Right hindlimb (tissue), 1 donor: ENCODE measurements at regions not wholly inside any gene's neighbourhood (a gene's known extent, or its start where the extent isn't known, plus 50 kb on each side); places are given as distances from the start of the nearest gene placed in this dataset.
"Not testable (repeated sequence)": the region's sequence is repeated elsewhere in the genome, so short reads cannot be mapped to it uniquely, and the experiment has no call there.

Source experiments
- DNase-seq: peaks from one replicate; pipeline ENCODE4 v3.0.0-alpha.2; 2018

DNA sequence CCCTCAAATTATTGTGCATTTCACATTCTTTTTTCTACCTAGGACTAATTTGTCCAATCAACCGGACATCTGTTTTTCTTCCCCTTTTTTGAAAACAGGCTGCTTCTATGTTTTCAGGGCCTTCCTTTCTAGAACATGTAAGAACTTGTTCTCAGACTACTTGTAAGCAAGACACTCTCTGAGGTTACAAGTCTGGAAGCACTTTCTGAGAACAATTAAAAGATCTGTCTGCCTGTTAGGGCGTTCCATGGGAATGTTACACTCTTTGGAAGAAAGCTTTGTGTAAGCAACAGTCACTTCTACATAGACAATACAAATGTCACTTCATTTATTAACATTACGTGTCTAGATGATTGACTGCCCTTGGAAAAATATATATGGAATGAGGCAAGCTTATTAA lies 50.9 kb upstream of the HSPB3 start:
- DNase-seq = no peak

GRCh38 chr5:54403885-54404416 lies 51.5 kb upstream of the HSPB3 start:
- no peak for DNase-seq

- DNase-seq = no peak
Measured at GRCh38 chr5:54403121-54403520, 52.4 kb upstream of the HSPB3 start.

DNA sequence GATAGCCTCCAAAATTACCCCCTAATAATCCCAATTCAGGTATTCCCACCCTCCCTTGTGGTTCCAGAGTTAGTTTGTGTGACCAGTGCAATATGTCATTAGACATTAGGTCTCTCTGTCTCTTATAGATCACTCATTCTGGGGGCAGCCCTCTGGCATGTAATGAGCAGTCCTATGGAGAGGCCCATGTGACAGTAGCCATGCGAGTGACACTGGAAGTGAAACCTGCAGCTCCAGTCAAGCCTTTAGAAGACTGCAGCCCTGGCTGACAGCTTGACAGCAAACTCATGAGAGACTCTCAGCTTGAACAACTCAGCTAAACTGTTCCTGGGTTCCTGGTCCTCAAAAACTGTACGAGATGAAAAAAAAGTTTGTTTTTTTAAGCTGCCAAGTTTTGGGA lies 54.0 kb upstream of the HSPB3 start:
- DNase-seq = no peak

DNA sequence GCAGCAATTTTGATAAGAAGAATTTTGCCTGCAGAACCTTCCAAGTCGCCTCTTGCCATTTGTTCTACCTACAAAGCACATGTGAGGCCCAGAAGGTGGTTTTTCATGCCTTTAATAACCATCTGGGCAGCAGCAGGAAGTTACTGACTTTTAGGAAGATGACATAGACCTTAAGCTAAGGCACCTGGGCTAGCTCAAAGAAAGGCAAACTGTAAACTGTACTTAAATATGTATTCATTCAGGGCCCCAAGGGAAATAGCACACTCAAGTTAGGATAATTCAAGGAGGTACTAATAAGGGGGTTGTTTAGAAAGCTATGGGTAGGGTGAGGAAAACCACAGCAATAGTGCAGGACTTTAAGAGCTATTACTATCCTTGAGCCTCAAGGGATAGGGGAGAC lies 57.3 kb upstream of the HSPB3 start:
- DNase-seq = no peak

DNA sequence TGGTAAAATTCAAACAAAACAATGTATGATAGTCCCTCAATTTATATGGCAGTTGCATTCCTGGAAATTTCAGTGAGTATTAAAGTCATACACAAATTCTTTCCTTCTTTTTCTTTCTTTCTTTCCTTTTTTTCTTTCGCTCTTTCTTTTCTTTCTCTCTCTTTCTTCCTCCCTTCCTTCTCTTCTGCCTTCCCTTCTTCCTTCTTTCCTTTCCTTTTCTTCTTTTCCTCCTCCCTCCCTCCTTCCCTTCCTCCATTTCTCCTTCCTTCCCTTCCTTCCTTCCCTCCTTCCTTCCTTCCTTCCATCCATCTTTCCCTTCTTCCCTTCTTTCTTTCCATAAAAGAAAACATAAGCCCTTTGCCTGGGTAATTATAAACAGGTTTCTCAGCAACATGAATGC lies 58.1 kb upstream of the HSPB3 start:
- no peak for DNase-seq

GRCh38 chr5:54393007-54393406 lies 62.5 kb upstream of the HSPB3 start:
- DNase-seq = not testable (repeated sequence)

- DNase-seq = no peak
Measured at GRCh38 chr5:54390539-54391031, 64.9 kb upstream of the HSPB3 start.

DNA sequence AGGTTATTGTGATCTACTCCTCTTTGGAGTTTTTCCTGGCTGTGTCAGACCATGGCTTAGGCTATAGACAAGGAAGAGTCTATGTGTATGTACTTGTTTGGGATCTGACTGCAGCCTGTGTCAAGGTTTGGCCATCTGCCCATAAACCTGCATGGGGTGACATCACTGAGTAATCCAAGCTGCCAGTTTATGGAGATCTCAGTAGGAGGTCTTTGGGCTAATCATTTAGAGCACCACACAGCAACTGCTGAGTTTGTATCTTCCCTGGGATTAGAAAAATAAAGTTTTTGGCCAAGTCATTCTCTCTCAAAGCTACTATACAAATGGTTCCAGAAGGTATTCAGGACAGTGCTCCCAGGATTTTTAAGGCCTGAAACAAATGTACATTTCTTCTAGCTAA lies 65.5 kb upstream of the HSPB3 start:
- DNase-seq = peak; percentile 61

- DNase-seq = not testable (repeated sequence)
Measured at GRCh38 chr5:54389399-54389798, 66.1 kb upstream of the HSPB3 start.

- DNase-seq = no peak
Measured at GRCh38 chr5:54388811-54389210, 66.7 kb upstream of the HSPB3 start.

DNA sequence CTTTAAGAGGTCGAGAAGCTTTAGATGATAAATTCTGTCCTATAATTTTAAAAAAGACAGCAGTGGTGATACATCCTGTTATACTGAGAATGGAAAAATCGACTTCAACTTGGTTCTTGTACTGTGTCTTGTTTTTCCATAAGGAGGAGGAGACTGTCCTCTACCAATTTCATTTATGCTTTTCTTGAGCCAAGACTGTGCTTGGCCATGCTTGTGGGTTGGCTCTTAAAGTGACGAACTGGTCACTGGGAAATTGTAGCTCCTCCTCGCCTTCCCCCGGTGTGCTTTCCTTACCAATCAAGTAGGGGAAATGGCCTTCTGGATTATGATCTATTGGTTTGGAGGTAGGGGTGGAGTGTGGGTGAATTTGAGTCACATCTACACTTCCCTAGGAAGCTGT lies 67.1 kb upstream of the HSPB3 start:
- peak; percentile 64 for DNase-seq

DNA sequence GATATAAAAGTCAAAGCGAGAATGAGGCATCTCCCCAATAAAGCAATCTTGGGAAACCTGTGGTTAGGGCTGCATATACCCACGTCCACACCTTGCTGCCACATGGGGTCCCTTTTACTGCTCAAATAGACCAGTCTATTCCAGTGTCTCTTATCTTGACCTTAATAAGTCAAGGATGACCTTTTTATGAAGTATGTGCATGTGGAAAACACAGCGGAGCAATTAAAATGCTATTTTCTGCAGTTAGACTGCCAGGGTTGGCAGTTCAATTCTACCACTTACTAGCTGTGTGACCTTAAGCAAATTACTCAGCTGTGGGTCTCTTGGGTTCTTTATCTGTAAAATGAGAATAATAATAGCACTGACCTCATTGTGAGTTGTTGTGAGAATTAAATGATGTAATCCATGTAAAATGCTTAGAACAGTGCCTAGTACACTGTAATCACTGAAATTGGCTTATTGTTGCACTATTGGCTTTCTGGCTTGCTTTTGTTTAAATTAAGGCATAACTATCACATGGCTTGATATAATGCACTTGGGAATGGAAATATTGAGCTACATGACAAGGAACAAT lies 67.8 kb upstream of the HSPB3 start:
- no peak for DNase-seq

DNA sequence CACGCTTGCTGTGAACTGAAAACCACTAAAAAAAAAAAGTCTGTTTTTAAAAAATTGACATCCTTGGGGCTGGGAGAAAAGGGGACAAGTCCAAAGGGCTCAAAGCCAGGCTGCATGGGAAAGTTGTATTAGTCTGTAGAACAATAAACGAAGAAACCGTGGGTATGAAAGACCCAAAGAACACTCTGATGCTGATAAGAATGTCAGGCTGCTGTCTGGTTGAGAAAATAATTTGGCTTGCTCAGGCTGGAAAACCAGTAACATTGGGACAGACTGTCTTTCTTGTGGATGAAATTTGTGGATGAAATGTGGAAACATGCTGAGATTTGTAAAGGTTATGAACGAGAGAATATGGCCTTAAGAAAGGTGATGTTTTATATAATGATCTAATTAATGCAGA lies 68.5 kb upstream of the HSPB3 start:
- DNase-seq = no peak

DNA sequence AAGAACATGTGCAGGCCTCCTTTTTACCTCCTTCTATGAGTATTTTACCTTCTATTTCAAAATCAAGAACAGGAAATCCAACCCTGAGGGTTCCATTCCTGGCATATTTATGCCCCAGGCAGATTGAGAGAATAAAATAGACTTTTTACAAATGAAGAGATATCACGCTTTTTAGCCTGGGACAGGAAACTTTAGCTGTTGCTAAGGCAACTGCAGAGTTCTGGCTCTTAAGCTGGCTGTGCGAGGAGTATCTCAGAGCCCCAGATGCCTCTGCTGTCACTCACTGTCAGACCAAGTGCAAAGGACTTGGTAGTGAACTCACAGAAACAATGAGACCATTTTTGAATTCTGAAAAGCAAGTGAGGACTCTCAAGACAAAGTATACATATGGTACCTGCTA lies 69.5 kb upstream of the HSPB3 start:
- no peak for DNase-seq

DNA sequence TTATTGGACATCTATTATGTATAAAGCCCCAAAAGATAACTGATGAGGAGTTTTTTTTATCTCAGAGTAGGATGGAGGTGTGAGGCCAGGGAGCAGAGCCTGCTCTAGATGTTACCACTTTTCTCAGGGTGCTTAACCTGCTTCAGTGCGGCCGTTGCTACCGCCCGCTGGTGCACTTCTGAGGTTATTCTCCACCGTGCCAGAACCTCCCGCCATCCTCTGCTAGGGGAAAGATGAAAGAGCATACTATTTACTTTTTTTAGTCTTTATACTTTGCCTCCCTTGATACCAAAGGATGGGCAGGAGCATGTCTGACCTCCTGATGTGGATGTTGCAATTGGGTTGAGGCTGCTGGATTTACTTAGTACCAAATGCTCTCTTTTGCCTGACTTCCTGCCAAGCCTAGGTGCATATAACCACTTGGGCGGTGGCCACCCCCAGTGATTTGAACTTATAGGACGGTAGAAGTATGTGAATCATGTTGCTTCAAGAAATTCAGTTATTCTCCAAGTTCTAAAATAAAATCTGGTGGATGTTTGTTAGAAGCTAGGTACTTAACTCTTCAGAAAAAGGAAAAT lies 71.1 kb upstream of the HSPB3 start:
- no peak for DNase-seq

GRCh38 chr5:54383941-54384340 lies 71.6 kb upstream of the HSPB3 start:
- no peak for DNase-seq

DNA sequence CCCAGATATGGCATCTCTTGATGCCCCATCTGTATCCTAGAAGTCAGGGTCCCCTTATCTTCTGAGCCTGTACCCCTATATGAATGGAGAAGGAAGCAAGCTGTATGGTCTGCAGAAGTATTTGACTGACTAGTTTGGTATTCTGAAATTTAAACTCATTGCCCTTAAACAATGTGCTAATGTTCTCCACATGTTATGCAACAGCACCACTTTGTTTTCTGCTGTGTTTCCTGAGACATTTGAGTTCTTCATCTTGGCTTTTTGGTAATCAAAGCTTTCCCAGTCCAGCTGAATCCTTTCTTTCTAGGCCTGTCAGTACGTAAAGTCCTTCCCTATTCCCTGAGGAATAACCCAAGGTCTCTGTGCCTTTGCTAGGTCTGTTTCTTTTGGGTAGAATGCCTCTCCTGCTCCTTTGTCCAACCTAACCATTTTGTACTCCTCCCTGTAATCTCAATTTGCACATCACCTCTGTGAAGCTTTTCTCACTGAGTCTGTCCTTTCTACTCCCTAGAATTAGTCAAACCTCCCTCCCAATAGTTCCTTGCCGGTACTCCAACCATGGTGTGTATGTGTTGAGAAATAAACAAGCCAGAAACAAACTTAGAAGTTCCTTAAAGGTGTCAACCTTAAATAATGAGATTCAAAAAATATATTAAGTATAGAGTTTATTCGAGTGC lies 72.1 kb upstream of the HSPB3 start:
- no peak for DNase-seq

GRCh38 chr5:54381319-54381718 lies 70.9 kb upstream of the ARL15 start:
- DNase-seq = not testable (repeated sequence)

- no peak for DNase-seq
Measured at GRCh38 chr5:54379590-54379989, 69.2 kb upstream of the ARL15 start.

GRCh38 chr5:54378707-54379106 lies 68.3 kb upstream of the ARL15 start:
- DNase-seq = no peak

DNA sequence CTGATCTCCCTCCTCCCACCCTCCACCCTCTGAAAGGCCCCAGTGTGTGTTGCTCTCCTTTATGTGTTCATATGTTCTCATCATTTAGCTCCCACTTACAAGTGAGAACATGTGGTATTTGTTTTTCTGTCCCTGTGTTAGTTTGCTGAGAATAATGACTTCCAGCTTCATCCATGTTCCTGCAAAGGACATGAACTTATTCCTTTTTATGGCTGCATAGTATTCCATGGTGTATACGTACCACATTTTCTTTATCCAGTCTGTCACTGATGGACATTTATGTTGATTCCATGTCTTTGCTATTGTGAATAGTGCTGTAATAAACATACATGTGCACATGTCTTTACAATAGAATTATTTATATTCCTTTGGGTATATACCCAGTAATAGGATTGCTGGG lies 67.0 kb upstream of the ARL15 start:
- DNase-seq = not testable (repeated sequence)

- DNase-seq = no peak
Measured at GRCh38 chr5:54370982-54371381, 60.6 kb upstream of the ARL15 start.

DNA sequence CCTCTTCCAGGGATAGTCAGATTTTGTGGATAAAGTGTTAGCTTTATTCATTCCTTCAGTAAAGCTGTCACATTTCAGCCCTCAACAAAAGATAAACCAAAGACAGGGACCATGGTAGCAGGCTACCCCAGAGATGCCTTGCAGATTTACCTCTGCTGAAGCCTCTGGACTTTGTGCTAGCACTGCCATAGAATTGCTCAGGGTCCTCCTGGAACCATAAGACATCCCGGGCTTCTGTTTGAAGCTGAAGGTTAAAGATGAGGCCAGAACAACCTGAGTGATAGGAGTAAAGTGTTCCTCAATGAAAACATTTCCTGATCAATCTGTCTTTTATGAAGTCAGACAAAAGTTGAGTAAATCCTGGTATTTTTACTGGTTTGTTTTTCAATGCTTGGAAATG lies 57.5 kb upstream of the ARL15 start:
- DNase-seq = no peak
